ENCODE measurements at regions not wholly inside any gene's neighbourhood (a gene's known extent, or its start where the extent isn't known, plus 50 kb on each side); places are given as distances from the start of the nearest gene placed in this dataset.

DNA sequence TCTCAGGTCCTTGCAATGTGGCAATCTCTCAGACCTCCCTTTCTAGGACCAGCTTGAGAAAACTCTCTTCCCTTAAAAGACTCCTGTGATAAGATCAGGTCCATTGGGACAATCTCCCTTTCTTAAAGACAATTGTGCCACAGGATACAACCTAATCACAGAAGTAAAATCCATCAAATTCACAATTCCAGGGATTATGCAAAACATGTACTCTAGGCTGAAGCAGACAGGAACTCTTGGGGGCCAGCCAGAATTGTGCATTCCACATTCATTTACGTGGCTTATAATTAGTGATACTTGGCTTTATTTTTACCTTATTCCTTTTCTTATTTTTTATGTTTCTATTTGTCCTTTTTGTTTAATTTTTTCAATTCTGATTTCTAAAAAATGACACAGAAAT lies 257.9 kb downstream of the KLF12 start:
- TF ChIP-seq, protein P1, sequence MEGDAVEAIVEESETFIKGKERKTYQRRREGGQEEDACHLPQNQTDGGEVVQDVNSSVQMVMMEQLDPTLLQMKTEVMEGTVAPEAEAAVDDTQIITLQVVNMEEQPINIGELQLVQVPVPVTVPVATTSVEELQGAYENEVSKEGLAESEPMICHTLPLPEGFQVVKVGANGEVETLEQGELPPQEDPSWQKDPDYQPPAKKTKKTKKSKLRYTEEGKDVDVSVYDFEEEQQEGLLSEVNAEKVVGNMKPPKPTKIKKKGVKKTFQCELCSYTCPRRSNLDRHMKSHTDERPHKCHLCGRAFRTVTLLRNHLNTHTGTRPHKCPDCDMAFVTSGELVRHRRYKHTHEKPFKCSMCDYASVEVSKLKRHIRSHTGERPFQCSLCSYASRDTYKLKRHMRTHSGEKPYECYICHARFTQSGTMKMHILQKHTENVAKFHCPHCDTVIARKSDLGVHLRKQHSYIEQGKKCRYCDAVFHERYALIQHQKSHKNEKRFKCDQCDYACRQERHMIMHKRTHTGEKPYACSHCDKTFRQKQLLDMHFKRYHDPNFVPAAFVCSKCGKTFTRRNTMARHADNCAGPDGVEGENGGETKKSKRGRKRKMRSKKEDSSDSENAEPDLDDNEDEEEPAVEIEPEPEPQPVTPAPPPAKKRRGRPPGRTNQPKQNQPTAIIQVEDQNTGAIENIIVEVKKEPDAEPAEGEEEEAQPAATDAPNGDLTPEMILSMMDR (IDR thresholded peaks at IDR 0.05; ENCODE audit: insufficient read depth, low read length, severe bottlenecking), result no peak
- Histone ChIP-seq H3K4me3 (ENCODE audit: low read depth, low read length) (no peak overlapping the region), H3K36me3 (ENCODE audit: control insufficient read depth, insufficient read depth, low read length) (no peaks in the 10 kb centered on the region), H3K27me3 (ENCODE audit: control insufficient read depth, insufficient read depth, low read length) (no peaks in the 10 kb centered on the region)
- FAIRE-seq, result no peak
- DNase-seq (ENCODE audit: low read depth), result no peak

DNA sequence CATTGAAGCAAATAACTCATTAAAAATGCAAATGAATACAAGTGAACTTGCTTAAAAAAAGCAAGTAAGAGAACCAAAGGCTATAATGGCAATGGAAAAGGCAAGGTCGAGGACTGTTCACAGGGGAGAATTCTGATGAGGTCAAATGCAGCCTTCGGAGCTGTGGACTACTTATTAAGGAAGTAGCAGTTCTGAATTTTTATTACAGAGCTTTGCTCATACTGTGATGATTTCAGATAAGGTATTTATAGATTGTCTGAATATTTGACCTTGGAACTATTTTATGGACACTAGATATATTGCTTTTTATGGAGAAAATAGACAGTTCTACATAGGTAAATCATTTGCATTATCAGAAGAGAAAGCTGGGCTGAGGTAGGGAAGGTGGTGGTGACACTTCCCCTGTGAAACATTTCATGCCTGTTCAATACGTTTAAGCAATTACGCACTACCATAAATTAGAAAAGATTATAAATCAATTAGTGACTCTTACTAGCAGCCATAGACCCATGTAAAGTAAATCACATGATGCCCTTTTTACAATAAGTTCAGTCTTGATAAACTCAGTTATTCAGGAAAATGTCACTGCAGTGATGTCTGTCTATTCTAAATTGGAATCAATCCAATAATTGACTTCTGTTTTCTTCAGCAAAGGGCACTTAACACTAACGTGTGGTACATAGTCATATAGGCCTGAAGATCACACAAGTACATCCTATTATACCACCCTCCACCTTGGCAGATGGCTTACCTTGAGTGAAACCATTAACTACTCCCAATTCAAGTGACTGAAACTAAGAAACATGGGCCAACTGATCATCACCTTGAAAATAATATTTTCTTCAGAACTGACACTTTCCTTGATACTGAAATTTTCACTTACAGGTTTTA lies 260.0 kb downstream of the KLF12 start:
- TF ChIP-seq, protein P1 (IDR thresholded peaks at IDR 0.05; ENCODE audit: insufficient read depth, low read length, severe bottlenecking), result no peak
- FAIRE-seq (no peak), DNase-seq (ENCODE audit: low read depth) (no peak)
- no peaks in the 10 kb centered on the region for H3K27me3 ChIP-seq (ENCODE audit: control insufficient read depth, insufficient read depth, low read length)
- no peak overlapping the region for H3K4me3 ChIP-seq (ENCODE audit: low read depth, low read length)
- no peaks in the 10 kb centered on the region for H3K36me3 ChIP-seq (ENCODE audit: control insufficient read depth, insufficient read depth, low read length)

DNA sequence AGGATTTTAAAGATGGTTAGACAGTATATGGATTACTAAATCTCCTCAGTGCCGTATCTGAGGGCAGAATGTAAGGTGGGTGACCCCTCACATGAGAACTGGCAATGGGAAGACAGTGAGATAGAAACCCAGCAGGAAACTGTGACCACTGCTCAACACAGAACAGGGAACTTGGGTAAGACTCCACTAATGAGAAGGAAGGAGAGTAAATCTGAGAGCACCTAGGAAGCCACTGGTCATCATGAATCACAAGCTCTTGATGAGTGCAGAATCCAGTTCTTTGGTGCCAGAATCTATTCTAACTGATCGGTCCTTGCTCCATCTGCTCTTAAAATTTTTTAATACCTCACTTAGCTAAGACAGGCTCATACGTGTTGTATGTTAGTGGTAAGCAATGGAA lies 261.8 kb downstream of the KLF12 start:
- Histone ChIP-seq H3K4me3 (ENCODE audit: low read depth, low read length) (no peak overlapping the region), H3K36me3 (ENCODE audit: control insufficient read depth, insufficient read depth, low read length) (no peaks in the 10 kb centered on the region), H3K27me3 (ENCODE audit: control insufficient read depth, insufficient read depth, low read length) (no peaks in the 10 kb centered on the region)
- DNase-seq (ENCODE audit: low read depth) (peak; percentile 7), FAIRE-seq (no peak)
- TF ChIP-seq, protein P1 (IDR thresholded peaks at IDR 0.05; ENCODE audit: insufficient read depth, low read length, severe bottlenecking), result no peak

DNA sequence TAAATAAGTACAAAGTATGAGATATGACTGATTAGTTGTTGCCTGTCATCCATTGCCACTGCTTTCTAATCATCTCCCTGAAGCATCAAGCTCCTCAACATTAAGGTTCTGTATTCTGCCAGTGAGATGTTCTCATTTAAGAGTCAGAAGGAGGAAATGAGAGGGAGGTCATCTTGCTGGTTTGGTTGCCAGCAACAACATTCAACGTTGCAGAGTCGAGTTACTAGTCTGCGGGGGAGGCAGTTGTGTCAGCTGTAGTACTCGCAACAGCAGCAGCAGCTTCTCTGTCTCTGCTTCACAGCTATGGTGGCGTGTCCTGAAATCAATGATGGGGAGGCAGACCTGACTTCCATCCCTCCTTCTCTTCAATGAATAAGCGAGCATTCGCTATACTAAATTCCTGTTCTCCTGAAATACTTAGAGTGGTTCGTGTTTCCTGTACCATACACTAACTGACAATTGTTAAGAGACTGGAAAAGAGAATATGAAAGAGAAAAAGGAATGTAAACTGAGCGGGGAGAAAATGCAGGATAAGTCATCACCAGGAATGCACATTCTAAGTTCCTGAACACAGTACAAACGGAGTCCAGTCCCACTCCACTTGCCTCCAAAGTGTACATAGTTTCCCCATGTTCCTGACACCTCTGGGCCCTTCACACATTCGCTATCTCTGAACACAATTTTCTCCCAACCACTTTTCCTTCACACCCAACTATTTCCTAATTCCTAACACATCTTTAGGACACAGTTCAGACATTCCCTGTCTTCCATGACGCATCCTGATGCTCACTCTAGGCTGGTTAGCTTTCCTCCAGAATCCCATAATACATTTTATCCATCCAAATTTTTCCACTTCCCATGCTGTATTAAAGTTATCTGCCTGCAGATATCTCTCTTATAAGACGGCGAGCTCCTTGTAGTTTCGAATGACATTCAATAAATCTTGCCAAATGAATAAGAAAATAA lies 263.0 kb downstream of the KLF12 start:
- H3K4me3 ChIP-seq (ENCODE audit: low read depth, low read length), result no peak overlapping the region
- peak; percentile 13 for DNase-seq (ENCODE audit: low read depth)
- FAIRE-seq, result peak; percentile 7

DNA sequence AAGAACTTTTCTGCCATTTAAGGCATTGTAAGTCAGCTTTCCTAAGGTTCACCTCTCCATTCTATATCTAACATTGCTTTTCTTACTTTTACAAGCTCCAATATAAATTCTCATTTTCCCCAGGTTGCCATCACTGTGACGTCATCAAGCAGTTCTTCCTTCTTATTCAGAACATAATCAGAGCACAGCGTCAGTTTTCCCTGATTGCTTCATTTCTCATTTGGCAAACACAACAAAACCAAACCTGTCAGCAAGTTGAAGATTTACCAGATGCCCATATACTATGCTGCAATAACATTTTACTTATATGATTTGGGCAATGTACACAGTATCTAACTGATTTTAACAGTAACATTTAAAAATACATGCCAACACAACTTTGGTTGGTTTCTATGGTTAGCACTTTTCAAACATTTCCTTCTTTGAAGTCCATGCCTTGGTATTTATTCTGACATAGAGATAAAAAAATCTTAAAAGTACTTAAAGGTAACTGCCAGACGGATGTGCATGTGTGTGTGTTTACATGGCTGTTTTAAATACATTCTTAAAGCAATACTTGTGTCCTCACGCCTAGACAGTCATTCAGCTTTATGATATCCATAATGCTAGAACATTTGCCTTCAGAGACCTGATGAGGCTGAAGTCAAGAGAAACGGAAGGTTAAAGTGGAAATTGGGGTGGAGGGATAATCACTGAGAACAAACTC lies 264.0 kb downstream of the KLF12 start:
- H3K36me3 ChIP-seq (ENCODE audit: control insufficient read depth, insufficient read depth, low read length), result no peaks in the 10 kb centered on the region
- H3K27me3 ChIP-seq (ENCODE audit: control insufficient read depth, insufficient read depth, low read length), result no peaks in the 10 kb centered on the region
- FAIRE-seq (no peak), DNase-seq (ENCODE audit: low read depth) (peak; percentile 39)
- TF ChIP-seq, protein P1 (IDR thresholded peaks at IDR 0.05; ENCODE audit: insufficient read depth, low read length, severe bottlenecking), result no peak
- H3K4me3 ChIP-seq (ENCODE audit: low read depth, low read length), result no peak overlapping the region

More for the DNA sequence above, 263.0 kb downstream of the KLF12 start:
- TF ChIP-seq, protein P1 (IDR thresholded peaks at IDR 0.05; ENCODE audit: insufficient read depth, low read length, severe bottlenecking), result no peak
- Histone ChIP-seq H3K36me3 (ENCODE audit: control insufficient read depth, insufficient read depth, low read length) (no peaks in the 10 kb centered on the region), H3K27me3 (ENCODE audit: control insufficient read depth, insufficient read depth, low read length) (no peaks in the 10 kb centered on the region)
